ENCODE measurements at regions not wholly inside any gene's neighbourhood (a gene's known extent, or its start where the extent isn't known, plus 50 kb on each side); places are given as distances from the start of the nearest gene placed in this dataset.

DNA sequence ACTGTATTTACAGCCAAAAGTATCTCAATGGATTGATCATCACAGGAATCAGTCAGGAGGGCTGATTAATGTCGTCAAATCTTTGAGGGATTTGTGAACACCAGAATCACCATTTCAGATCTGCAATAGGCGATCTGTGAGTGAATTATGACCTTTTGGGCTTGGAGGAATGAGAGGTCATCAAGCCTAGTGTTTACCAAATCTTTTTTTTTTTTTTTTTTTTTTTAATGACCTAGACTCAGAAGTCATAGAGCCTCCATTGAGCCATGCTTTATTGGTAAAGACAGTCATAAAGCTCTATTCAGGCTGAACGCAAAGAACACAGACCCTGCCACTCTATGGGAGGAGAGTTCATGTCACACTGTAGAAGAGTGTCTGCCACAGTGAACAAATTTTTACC is 97.7 kb downstream of the SOCS6 start:
- no peak for TF ChIP-seq FOXM1 (IDR thresholded peaks at IDR 0.05; ENCODE audit: borderline replicate concordance, low read depth)
- no peak for TF ChIP-seq YY1 (IDR thresholded peaks at IDR 0.05; ENCODE audit: low read depth)
- TF ChIP-seq EP300 (IDR thresholded peaks at IDR 0.05; ENCODE audit: borderline replicate concordance) = no peak
- TF ChIP-seq TCF12 (IDR thresholded peaks at IDR 0.05; ENCODE audit: low read depth) = no peak

Data from Ishikawa (cell line).